WERI-Rb-1 (cell line): ENCODE measurements at regions not wholly inside any gene's neighbourhood (a gene's known extent, or its start where the extent isn't known, plus 50 kb on each side); places are given as distances from the start of the nearest gene placed in this dataset.
"Not testable (repeated sequence)": the region's sequence is repeated elsewhere in the genome, so short reads cannot be mapped to it uniquely, and the experiment has no call there.

Source experiments
- DNase-seq: peaks from one replicate; pipeline ENCODE4 v3.0.0-alpha.2; 2020
- H3K27ac ChIP-seq: fragments of 250-450 bp; sonication (Bioruptor Pico); 2 replicates; pipeline ENCODE4 v1.5.1; 2020; ENCODE audit warnings: mild to moderate bottlenecking, moderate library complexity
- H3K27me3 ChIP-seq: fragments of 250-450 bp; sonication (Bioruptor Pico); 2 replicates; pipeline ENCODE4 v1.5.1; 2021; ENCODE audit warnings: mild to moderate bottlenecking, low read depth, moderate library complexity; ENCODE audit not compliant: insufficient read depth, severe bottlenecking
- H3K36me3 ChIP-seq: fragments of 250-450 bp; sonication (Bioruptor Pico); 2 replicates; pipeline ENCODE4 v1.5.1; 2020; ENCODE audit warnings: mild to moderate bottlenecking, moderate library complexity
- H3K4me3 ChIP-seq: 2 replicates; pipeline ENCODE4 v1.5.1; 2011; ENCODE audit warnings: low read depth, mild to moderate bottlenecking, control low read depth, low read length
- H3K9me3 ChIP-seq: fragments of 250-450 bp; sonication (Bioruptor Pico); 2 replicates; pipeline ENCODE4 v1.5.1; 2021; ENCODE audit warnings: mild to moderate bottlenecking, moderate library complexity; ENCODE audit not compliant: severe bottlenecking
- TF ChIP-seq, protein P1 (sequence below): IDR thresholded peaks from 2 replicates; pipeline ENCODE4 v1.5.1; 2011; ENCODE audit warnings: low read depth, mild to moderate bottlenecking, control low read depth, inconsistent platforms, low read length

GRCh38 chr12:91704446-91704845 is 441.2 kb downstream of the BTG1 start:
- H3K36me3 ChIP-seq: no peaks in the 10 kb centered on the region
- no peak overlapping the region for H3K4me3 ChIP-seq
- H3K9me3 ChIP-seq: no peaks in the 10 kb centered on the region
- no peak for DNase-seq
- H3K27ac ChIP-seq: no peak overlapping the region
- TF ChIP-seq, protein P1, sequence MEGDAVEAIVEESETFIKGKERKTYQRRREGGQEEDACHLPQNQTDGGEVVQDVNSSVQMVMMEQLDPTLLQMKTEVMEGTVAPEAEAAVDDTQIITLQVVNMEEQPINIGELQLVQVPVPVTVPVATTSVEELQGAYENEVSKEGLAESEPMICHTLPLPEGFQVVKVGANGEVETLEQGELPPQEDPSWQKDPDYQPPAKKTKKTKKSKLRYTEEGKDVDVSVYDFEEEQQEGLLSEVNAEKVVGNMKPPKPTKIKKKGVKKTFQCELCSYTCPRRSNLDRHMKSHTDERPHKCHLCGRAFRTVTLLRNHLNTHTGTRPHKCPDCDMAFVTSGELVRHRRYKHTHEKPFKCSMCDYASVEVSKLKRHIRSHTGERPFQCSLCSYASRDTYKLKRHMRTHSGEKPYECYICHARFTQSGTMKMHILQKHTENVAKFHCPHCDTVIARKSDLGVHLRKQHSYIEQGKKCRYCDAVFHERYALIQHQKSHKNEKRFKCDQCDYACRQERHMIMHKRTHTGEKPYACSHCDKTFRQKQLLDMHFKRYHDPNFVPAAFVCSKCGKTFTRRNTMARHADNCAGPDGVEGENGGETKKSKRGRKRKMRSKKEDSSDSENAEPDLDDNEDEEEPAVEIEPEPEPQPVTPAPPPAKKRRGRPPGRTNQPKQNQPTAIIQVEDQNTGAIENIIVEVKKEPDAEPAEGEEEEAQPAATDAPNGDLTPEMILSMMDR: no peak
- H3K27me3 ChIP-seq: no peaks in the 10 kb centered on the region

- no peak for DNase-seq
- Histone ChIP-seq H3K4me3 (no peak overlapping the region), H3K36me3 (no peaks in the 10 kb centered on the region), H3K9me3 (no peaks in the 10 kb centered on the region), H3K27ac (no peak overlapping the region), H3K27me3 (no peaks in the 10 kb centered on the region)
- TF ChIP-seq, protein P1: no peak
These were observed 442.0 kb downstream of the BTG1 start for GRCh38 chr12:91703491-91704283.

DNA sequence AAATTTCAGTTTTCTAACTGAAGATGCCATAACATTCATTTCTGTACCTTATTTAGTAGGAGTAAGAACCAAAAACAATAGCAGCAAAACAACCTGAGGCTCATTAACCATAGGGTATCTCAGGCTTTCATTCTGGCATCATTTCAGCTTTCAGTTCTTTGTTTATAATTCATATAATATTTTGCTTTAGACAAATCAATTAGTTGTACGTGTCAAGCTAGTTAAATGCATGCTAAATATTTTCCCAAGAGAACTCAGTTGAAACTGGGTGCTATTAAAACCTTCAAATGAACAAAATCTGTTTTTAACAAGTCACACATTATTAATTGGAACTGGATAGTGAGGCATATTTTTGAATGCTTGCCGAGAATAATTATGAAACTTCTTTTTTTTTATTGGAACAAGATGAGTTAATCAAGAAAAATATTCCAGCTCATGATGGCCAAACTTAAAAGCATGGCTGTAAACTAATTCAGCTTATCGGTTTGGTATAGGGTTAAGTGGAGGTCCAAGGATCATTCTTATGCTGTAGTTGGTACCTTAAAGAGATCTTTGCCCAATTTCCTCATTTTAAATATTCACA is 442.7 kb downstream of the BTG1 start:
- DNase-seq: no peak
- H3K27ac ChIP-seq: no peak overlapping the region
- TF ChIP-seq, protein P1: no peak
- H3K27me3 ChIP-seq: no peaks in the 10 kb centered on the region
- H3K36me3 ChIP-seq: no peaks in the 10 kb centered on the region
- H3K9me3 ChIP-seq: no peaks in the 10 kb centered on the region
- H3K4me3 ChIP-seq: no peak overlapping the region

- Histone ChIP-seq H3K27me3 (no peaks in the 10 kb centered on the region), H3K27ac (no peak overlapping the region), H3K4me3 (no peak overlapping the region), H3K9me3 (peaks cover 3% of the 10 kb centered on the region), H3K36me3 (no peaks in the 10 kb centered on the region)
- no peak for DNase-seq
- TF ChIP-seq, protein P1: no peak
These were observed 449.7 kb downstream of the BTG1 start for GRCh38 chr12:91695964-91696363.

DNA sequence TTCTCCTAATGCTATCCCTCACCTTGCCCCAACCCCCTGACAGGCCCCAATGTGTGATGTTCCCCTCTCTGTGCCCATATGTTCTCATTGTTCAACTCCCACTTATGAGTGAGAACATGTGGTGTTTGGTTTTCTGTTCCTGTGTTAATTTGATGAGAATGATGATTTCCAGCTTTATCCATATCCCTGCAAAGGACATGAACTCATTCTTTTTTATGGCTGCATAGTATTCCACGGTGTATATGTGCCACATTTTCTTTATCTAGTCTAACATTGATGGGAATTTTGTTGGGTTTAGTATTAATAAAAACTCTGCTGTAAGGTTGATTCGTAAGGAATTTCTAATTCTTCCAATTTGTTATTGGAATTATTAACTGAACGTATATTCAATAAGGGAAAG is 450.2 kb downstream of the BTG1 start:
- DNase-seq, H3K4me3 ChIP-seq, H3K27me3 ChIP-seq, H3K9me3 ChIP-seq, H3K36me3 ChIP-seq, H3K27ac ChIP-seq: not testable (repeated sequence)

GRCh38 chr12:91690531-91690930 is 455.1 kb downstream of the BTG1 start:
- TF ChIP-seq, protein P1: no peak
- H3K27ac ChIP-seq: no peak overlapping the region

More at GRCh38 chr12:91690531-91690930, 455.1 kb downstream of the BTG1 start:
- Histone ChIP-seq H3K4me3 (no peak overlapping the region), H3K27me3 (no peaks in the 10 kb centered on the region), H3K36me3 (no peaks in the 10 kb centered on the region), H3K9me3 (peaks cover 3% of the 10 kb centered on the region)
- DNase-seq: no peak
